Neural progenitor cell (in vitro differentiated cells): ENCODE measurements at regions not wholly inside any gene's neighbourhood (a gene's known extent, or its start where the extent isn't known, plus 50 kb on each side); places are given as distances from the start of the nearest gene placed in this dataset.
A peak's percentile ranks its signal among the peaks of the same experiment; 100 is the strongest.

ENCODE experiments used
- DNase-seq: peaks from one replicate; pipeline ENCODE4 v3.0.0-alpha.2; 2016; ENCODE audit warnings: low spot score
- H2AFZ ChIP-seq: fragments of 200-600 bp; sonication (generic); replicated peaks from 2 replicates; pipeline ENCODE4 v1.6.1; 2016; ENCODE audit warnings: antibody characterized with exemption
- H3F3A ChIP-seq: fragments of 200-600 bp; sonication (generic); 2 replicates; pipeline ENCODE4 v1.6.1; 2016; ENCODE audit warnings: antibody characterized with exemption, low read depth
- H3K27ac ChIP-seq: fragments of 200-600 bp; sonication (generic); 2 replicates; pipeline ENCODE4 v1.5.1; 2016; ENCODE audit warnings: mild to moderate bottlenecking
- H3K27me3 ChIP-seq: fragments of 200-600 bp; sonication (generic); 2 replicates; pipeline ENCODE4 v1.6.1; 2016; ENCODE audit warnings: mild to moderate bottlenecking, moderate library complexity
- H3K36me3 ChIP-seq: fragments of 200-600 bp; sonication (generic); 2 replicates; pipeline ENCODE4 v1.5.1; 2016
- H3K4me1 ChIP-seq: fragments of 200-600 bp; sonication (generic); 2 replicates; pipeline ENCODE4 v1.6.1; 2016; ENCODE audit warnings: mixed run types
- H3K4me2 ChIP-seq: fragments of 200-600 bp; sonication (generic); 2 replicates; pipeline ENCODE4 v1.6.1; 2016
- H3K4me3 ChIP-seq: fragments of 200-600 bp; sonication (generic); 2 replicates; pipeline ENCODE4 v1.5.1; 2016
- H3K79me2 ChIP-seq: fragments of 200-600 bp; sonication (generic); 2 replicates; pipeline ENCODE4 v1.6.1; 2016; ENCODE audit warnings: low read depth
- H3K9ac ChIP-seq: fragments of 200-600 bp; sonication (generic); 2 replicates; pipeline ENCODE4 v1.6.1; 2016
- H3K9me3 ChIP-seq: fragments of 200-600 bp; sonication (generic); 2 replicates; pipeline ENCODE4 v1.5.1; 2016; ENCODE audit warnings: low read depth
- H4K20me1 ChIP-seq: fragments of 200-600 bp; sonication (generic); 2 replicates; pipeline ENCODE4 v1.6.1; 2016; ENCODE audit warnings: low read depth
- H3K27ac Mint-ChIP-seq: 3 replicates; pipeline ENCODE4 v1.8.0; 2021; ENCODE audit warnings: mixed read lengths
- H3K27me3 Mint-ChIP-seq: 2 replicates; pipeline ENCODE4 v1.8.0; 2022; ENCODE audit warnings: low read depth, mild to moderate bottlenecking, inconsistent platforms, moderate library complexity, mixed read lengths; ENCODE audit not compliant: insufficient read depth
- H3K36me3 Mint-ChIP-seq: 3 replicates; pipeline ENCODE4 v1.8.0; 2021; ENCODE audit warnings: mixed read lengths
- H3K4me1 Mint-ChIP-seq: 3 replicates; pipeline ENCODE4 v1.8.0; 2021; ENCODE audit warnings: mixed read lengths
- H3K4me3 Mint-ChIP-seq: 3 replicates; pipeline ENCODE4 v1.8.0; 2021; ENCODE audit warnings: mild to moderate bottlenecking, moderate library complexity, mixed read lengths
- H3K9me3 Mint-ChIP-seq: 3 replicates; pipeline ENCODE4 v1.8.0; 2020; ENCODE audit warnings: mixed read lengths
- CTCF ChIP-seq: fragments of 200-600 bp; sonication (generic); IDR thresholded peaks from 2 replicates; pipeline ENCODE4 v1.5.1; 2017; ENCODE audit warnings: antibody characterized with exemption, mild to moderate bottlenecking
- EZH2 ChIP-seq: fragments of 200-600 bp; sonication (generic); IDR thresholded peaks from 2 replicates; pipeline ENCODE4 v1.6.1; 2017; ENCODE audit warnings: antibody characterized with exemption, mild to moderate bottlenecking, moderate library complexity
- EZH2phosphoT487 ChIP-seq: fragments of 200-600 bp; sonication (generic); IDR thresholded peaks from 2 replicates; pipeline ENCODE4 v1.6.1; 2017; ENCODE audit warnings: antibody characterized with exemption

- Histone ChIP-seq H3K27ac (no peak overlapping the region), H3K36me3 (no peaks in the 10 kb centered on the region), H3K9me3 (no peaks in the 10 kb centered on the region), H3K4me3 (no peak overlapping the region), H4K20me1 (no peaks in the 10 kb centered on the region), H2AFZ (no peak overlapping the region), H3K4me2 (no peak overlapping the region), H3K79me2 (no peaks in the 10 kb centered on the region), H3F3A (no peaks in the 10 kb centered on the region), H3K9ac (no peak overlapping the region), H3K27me3 (no peaks in the 10 kb centered on the region), H3K4me1 (peaks cover 14% of the 10 kb centered on the region)
- Mint-ChIP-seq H3K27ac (no peak overlapping the region), H3K4me3 (no peak overlapping the region), H3K27me3 (no peaks in the 10 kb centered on the region), H3K36me3 (no peaks in the 10 kb centered on the region), H3K4me1 (peaks cover 32% of the 10 kb centered on the region), H3K9me3 (peaks cover 8% of the 10 kb centered on the region)
- no peak for DNase-seq
- TF ChIP-seq EZH2phosphoT487 (no peak), CTCF (no peak), EZH2 (no peak)
Observed at GRCh38 chr4:84419201-84419600, 79.9 kb downstream of the NKX6-1 start.

GRCh38 chr4:84417997-84418709 lies 80.9 kb downstream of the NKX6-1 start:
- peaks cover 22% of the 10 kb centered on the region for H3K4me1 ChIP-seq
- no peaks in the 10 kb centered on the region for H3K79me2 ChIP-seq
- DNase-seq = peak; percentile 60
- no peak overlapping the region for H3K4me3 Mint-ChIP-seq
- H3K9ac ChIP-seq = no peak overlapping the region
- no peaks in the 10 kb centered on the region for H3K27me3 ChIP-seq
- no peak overlapping the region for H2AFZ ChIP-seq
- TF ChIP-seq CTCF (no peak), EZH2 (no peak), EZH2phosphoT487 (no peak)
- H3K27me3 Mint-ChIP-seq = no peaks in the 10 kb centered on the region
- peaks cover 3% of the 10 kb centered on the region for H3K9me3 Mint-ChIP-seq
- H4K20me1 ChIP-seq = no peaks in the 10 kb centered on the region
- no peak overlapping the region for H3K27ac Mint-ChIP-seq
- no peaks in the 10 kb centered on the region for H3K9me3 ChIP-seq
- no peak overlapping the region for H3K4me3 ChIP-seq
- peaks cover 40% of the 10 kb centered on the region for H3K4me1 Mint-ChIP-seq
- H3K36me3 ChIP-seq = no peaks in the 10 kb centered on the region
- H3K36me3 Mint-ChIP-seq = no peaks in the 10 kb centered on the region
- peak overlapping the region; percentile 26 for H3K4me2 ChIP-seq
- no peak overlapping the region for H3K27ac ChIP-seq
- no peaks in the 10 kb centered on the region for H3F3A ChIP-seq

DNA sequence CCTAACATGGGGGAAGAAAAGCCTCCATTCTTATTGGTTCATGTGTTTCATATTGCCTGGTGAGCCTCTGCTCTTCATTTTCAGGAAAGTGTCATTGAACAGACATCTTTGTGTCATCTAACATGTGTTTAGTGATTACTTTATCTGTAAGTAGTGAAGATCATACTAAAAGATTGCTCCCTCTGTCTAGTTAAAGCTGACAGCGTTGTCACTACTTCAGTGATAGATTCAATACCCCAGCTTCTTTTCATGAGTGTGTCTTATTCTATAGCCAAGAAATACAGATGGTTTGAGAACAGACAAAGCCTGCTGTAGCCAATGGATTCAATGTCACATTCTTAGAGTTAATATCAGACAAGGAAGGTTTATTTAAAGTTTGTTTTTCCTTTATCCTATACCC lies 85.1 kb downstream of the NKX6-1 start:
- Histone ChIP-seq H3K4me3 (no peak overlapping the region), H3K4me1 (peaks cover 22% of the 10 kb centered on the region), H3K9ac (no peak overlapping the region), H3K9me3 (no peaks in the 10 kb centered on the region), H2AFZ (no peak overlapping the region), H3K4me2 (peak overlapping the region; percentile 4), H3K27ac (no peak overlapping the region), H3F3A (no peaks in the 10 kb centered on the region), H3K27me3 (no peaks in the 10 kb centered on the region), H3K79me2 (no peaks in the 10 kb centered on the region), H4K20me1 (no peaks in the 10 kb centered on the region), H3K36me3 (no peaks in the 10 kb centered on the region)
- DNase-seq = no peak
- no peak for TF ChIP-seq EZH2phosphoT487
- TF ChIP-seq CTCF = no peak
- no peak for TF ChIP-seq EZH2
- H3K27me3 Mint-ChIP-seq = peaks cover 4% of the 10 kb centered on the region
- H3K4me1 Mint-ChIP-seq = peaks cover 43% of the 10 kb centered on the region
- no peaks in the 10 kb centered on the region for H3K9me3 Mint-ChIP-seq
- H3K27ac Mint-ChIP-seq = no peak overlapping the region
- no peaks in the 10 kb centered on the region for H3K36me3 Mint-ChIP-seq
- H3K4me3 Mint-ChIP-seq = no peak overlapping the region
